ENCODE measurements at regions not wholly inside any gene's neighbourhood (a gene's known extent, or its start where the extent isn't known, plus 50 kb on each side); places are given as distances from the start of the nearest gene placed in this dataset.
A peak's percentile ranks its signal among the peaks of the same experiment; 100 is the strongest.

DNA sequence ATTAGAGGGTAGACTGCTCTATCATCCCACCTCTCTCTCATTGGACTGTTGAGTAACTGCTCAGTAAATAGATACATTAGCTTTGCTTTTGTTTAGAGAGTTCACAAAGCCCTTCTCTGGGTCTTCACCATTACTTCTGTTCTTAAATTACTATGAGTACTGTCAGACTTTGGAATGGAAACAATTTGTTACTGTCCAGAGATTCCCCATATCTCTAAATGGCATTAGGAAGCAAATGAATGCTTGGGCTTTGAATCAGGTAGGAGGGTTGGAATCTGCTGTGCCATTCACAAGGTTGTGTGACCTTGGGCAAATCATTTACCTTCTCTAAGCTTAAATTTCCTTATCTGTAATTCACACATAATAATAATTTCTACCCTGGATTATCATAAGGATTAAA lies 541.0 kb upstream of the FZD8 start:
- Histone ChIP-seq H3K4me1 (ENCODE audit: control insufficient read depth, insufficient read depth, low read length) (peaks cover 18% of the 10 kb centered on the region), H3K36me3 (ENCODE audit: control insufficient read depth, insufficient read depth, low read length) (no peaks in the 10 kb centered on the region), H3K27ac (ENCODE audit: low read length) (peak overlapping the region; percentile 82), H3K27me3 (ENCODE audit: control insufficient read depth, insufficient read depth, low read length) (no peaks in the 10 kb centered on the region), H3K9me3 (replicated peaks; ENCODE audit: control insufficient read depth, low read depth, low read length) (no peaks in the 10 kb centered on the region), H3K4me3 (ENCODE audit: low read length) (no peak overlapping the region)
- no peak for DNase-seq

- no CpG with 5 or more reads among the region's 4 CpGs for WGBS (ENCODE audit: insufficient coverage)
- Histone ChIP-seq H3K36me3 (ENCODE audit: control insufficient read depth, insufficient read depth, low read length) (no peaks in the 10 kb centered on the region), H3K27ac (ENCODE audit: low read length) (peak overlapping the region; percentile 82), H3K27me3 (ENCODE audit: control insufficient read depth, insufficient read depth, low read length) (no peaks in the 10 kb centered on the region), H3K9me3 (replicated peaks; ENCODE audit: control insufficient read depth, low read depth, low read length) (no peaks in the 10 kb centered on the region), H3K4me3 (ENCODE audit: low read length) (no peak overlapping the region), H3K4me1 (ENCODE audit: control insufficient read depth, insufficient read depth, low read length) (peaks cover 14% of the 10 kb centered on the region)
- DNase-seq, result no peak
Observed at GRCh38 chr10:36182606-36183005, 540.5 kb upstream of the FZD8 start.

DNA sequence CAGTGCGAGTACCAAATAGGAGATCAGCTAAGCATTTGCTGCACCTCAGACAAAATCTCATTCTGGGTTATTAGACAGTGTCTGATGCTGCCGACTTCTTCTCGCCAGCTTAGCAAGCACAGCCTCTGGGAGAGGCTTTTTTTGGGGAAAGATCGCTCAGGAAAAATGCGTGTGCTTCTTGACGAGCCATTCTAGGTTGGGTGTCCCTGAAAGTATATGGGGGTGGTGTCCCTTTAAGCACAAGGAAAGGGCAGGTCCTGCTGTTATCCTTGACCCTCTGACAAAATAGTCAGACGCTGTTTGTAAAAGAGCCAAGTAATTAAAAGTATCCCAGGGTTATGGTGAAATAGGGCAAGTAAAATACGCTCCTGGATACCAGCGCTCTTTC lies 540.1 kb upstream of the FZD8 start:
- peaks cover 9% of the 10 kb centered on the region for H3K4me1 ChIP-seq (ENCODE audit: control insufficient read depth, insufficient read depth, low read length)
- no peak overlapping the region for H3K4me3 ChIP-seq (ENCODE audit: low read length)
- H3K27ac ChIP-seq (ENCODE audit: low read length), result peak overlapping the region; percentile 82
- DNase-seq, result peak; percentile 56
- WGBS (ENCODE audit: insufficient coverage), result 13% methylated on average over 7 of the region's 9 CpGs
- H3K9me3 ChIP-seq (replicated peaks; ENCODE audit: control insufficient read depth, low read depth, low read length), result no peaks in the 10 kb centered on the region
- no peaks in the 10 kb centered on the region for H3K36me3 ChIP-seq (ENCODE audit: control insufficient read depth, insufficient read depth, low read length)
- no peaks in the 10 kb centered on the region for H3K27me3 ChIP-seq (ENCODE audit: control insufficient read depth, insufficient read depth, low read length)

GRCh38 chr10:36181426-36182178 lies 539.5 kb upstream of the FZD8 start:
- Histone ChIP-seq H3K27ac (ENCODE audit: low read length) (peak overlapping the region; percentile 82), H3K9me3 (replicated peaks; ENCODE audit: control insufficient read depth, low read depth, low read length) (no peaks in the 10 kb centered on the region), H3K4me3 (ENCODE audit: low read length) (no peak overlapping the region), H3K4me1 (ENCODE audit: control insufficient read depth, insufficient read depth, low read length) (peaks cover 6% of the 10 kb centered on the region), H3K27me3 (ENCODE audit: control insufficient read depth, insufficient read depth, low read length) (no peaks in the 10 kb centered on the region), H3K36me3 (ENCODE audit: control insufficient read depth, insufficient read depth, low read length) (no peaks in the 10 kb centered on the region)
- no CpG with 5 or more reads among the region's 3 CpGs for WGBS (ENCODE audit: insufficient coverage)
- peak; percentile 93 for DNase-seq

DNA sequence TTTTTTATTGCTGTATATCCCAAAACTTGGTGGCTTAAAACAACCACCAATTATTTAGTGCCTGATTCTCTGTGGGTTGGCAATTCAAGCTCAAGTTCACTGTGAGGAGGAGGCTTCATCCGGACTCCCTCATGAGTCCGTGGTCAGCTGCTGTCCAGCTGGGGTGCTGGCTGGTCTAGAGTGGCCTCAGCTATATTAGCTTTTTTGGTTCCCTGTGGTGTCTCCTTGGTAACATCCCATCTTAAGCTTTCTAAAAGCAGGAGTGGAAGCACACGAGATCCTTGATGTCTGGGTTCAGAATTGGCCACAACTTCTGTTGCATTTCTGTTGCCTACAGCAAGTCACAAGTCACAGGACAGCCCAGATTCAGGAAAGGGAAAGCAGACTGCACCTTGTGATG lies 536.5 kb upstream of the FZD8 start:
- no peaks in the 10 kb centered on the region for H3K36me3 ChIP-seq (ENCODE audit: control insufficient read depth, insufficient read depth, low read length)
- no CpG with 5 or more reads among the region's 3 CpGs for WGBS (ENCODE audit: insufficient coverage)
- no peaks in the 10 kb centered on the region for H3K9me3 ChIP-seq (replicated peaks; ENCODE audit: control insufficient read depth, low read depth, low read length)
- H3K4me1 ChIP-seq (ENCODE audit: control insufficient read depth, insufficient read depth, low read length), result peaks cover 8% of the 10 kb centered on the region
- H3K27me3 ChIP-seq (ENCODE audit: control insufficient read depth, insufficient read depth, low read length), result no peaks in the 10 kb centered on the region
- no peak overlapping the region for H3K4me3 ChIP-seq (ENCODE audit: low read length)
- no peak overlapping the region for H3K27ac ChIP-seq (ENCODE audit: low read length)
- no peak for DNase-seq

DNA sequence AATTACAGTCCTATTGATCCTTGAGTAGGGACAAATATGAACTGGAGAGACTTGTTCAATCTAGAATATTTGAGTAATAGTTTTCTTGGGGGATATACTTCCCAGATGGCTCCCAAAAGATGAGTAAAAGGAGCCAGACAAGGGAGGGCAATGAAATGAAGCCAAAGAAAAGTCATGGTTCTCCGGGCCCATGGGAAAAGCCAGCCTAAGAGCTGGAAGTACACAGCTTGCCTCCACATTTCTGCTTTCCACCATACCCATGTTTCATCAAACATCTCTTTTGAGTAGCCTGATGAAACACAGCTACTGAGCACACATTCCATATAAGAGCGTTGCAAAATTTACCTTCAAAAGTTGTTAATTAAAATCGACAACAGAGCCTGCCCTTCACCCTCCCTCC lies 535.0 kb upstream of the FZD8 start:
- no peaks in the 10 kb centered on the region for H3K27me3 ChIP-seq (ENCODE audit: control insufficient read depth, insufficient read depth, low read length)
- H3K27ac ChIP-seq (ENCODE audit: low read length), result no peak overlapping the region
- H3K4me3 ChIP-seq (ENCODE audit: low read length), result no peak overlapping the region
- H3K9me3 ChIP-seq (replicated peaks; ENCODE audit: control insufficient read depth, low read depth, low read length), result no peaks in the 10 kb centered on the region
- 86% methylated on average over 2 of the region's 3 CpGs for WGBS (ENCODE audit: insufficient coverage)
- H3K36me3 ChIP-seq (ENCODE audit: control insufficient read depth, insufficient read depth, low read length), result no peaks in the 10 kb centered on the region
- no peak for DNase-seq
- H3K4me1 ChIP-seq (ENCODE audit: control insufficient read depth, insufficient read depth, low read length), result peaks cover 12% of the 10 kb centered on the region

GRCh38 chr10:36175954-36176353 lies 533.9 kb upstream of the FZD8 start:
- Histone ChIP-seq H3K27ac (ENCODE audit: low read length) (no peak overlapping the region), H3K4me1 (ENCODE audit: control insufficient read depth, insufficient read depth, low read length) (peaks cover 15% of the 10 kb centered on the region), H3K27me3 (ENCODE audit: control insufficient read depth, insufficient read depth, low read length) (no peaks in the 10 kb centered on the region), H3K36me3 (ENCODE audit: control insufficient read depth, insufficient read depth, low read length) (no peaks in the 10 kb centered on the region), H3K4me3 (ENCODE audit: low read length) (no peak overlapping the region), H3K9me3 (replicated peaks; ENCODE audit: control insufficient read depth, low read depth, low read length) (no peaks in the 10 kb centered on the region)
- DNase-seq, result no peak

DNA sequence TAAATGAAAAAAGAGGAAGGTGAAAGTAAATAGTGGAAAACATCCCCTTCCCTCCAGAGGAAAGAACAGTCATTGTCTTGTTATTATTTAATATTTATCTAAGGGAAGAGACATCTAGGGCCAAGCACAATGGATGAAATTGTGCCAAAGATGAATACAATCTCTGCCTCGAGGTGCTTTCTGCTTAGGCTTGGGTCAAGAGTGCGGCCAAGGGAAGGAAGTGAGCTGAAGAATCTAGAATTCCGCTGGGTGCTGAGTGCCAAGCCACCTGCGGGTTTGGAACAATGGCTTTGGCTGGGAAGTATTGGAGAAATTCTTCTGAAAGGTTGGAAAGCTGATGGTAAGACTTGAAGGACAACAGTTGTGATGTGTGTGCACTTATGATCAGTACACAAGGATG lies 531.3 kb upstream of the FZD8 start:
- no peak overlapping the region for H3K4me3 ChIP-seq (ENCODE audit: low read length)
- WGBS (ENCODE audit: insufficient coverage), result 29% methylated on average over 4 of the region's 4 CpGs
- H3K27ac ChIP-seq (ENCODE audit: low read length), result peak overlapping the region; percentile 79
- H3K36me3 ChIP-seq (ENCODE audit: control insufficient read depth, insufficient read depth, low read length), result no peaks in the 10 kb centered on the region
- no peaks in the 10 kb centered on the region for H3K9me3 ChIP-seq (replicated peaks; ENCODE audit: control insufficient read depth, low read depth, low read length)
- no peaks in the 10 kb centered on the region for H3K27me3 ChIP-seq (ENCODE audit: control insufficient read depth, insufficient read depth, low read length)
- DNase-seq, result peak; percentile 61
- H3K4me1 ChIP-seq (ENCODE audit: control insufficient read depth, insufficient read depth, low read length), result peaks cover 15% of the 10 kb centered on the region

DNA sequence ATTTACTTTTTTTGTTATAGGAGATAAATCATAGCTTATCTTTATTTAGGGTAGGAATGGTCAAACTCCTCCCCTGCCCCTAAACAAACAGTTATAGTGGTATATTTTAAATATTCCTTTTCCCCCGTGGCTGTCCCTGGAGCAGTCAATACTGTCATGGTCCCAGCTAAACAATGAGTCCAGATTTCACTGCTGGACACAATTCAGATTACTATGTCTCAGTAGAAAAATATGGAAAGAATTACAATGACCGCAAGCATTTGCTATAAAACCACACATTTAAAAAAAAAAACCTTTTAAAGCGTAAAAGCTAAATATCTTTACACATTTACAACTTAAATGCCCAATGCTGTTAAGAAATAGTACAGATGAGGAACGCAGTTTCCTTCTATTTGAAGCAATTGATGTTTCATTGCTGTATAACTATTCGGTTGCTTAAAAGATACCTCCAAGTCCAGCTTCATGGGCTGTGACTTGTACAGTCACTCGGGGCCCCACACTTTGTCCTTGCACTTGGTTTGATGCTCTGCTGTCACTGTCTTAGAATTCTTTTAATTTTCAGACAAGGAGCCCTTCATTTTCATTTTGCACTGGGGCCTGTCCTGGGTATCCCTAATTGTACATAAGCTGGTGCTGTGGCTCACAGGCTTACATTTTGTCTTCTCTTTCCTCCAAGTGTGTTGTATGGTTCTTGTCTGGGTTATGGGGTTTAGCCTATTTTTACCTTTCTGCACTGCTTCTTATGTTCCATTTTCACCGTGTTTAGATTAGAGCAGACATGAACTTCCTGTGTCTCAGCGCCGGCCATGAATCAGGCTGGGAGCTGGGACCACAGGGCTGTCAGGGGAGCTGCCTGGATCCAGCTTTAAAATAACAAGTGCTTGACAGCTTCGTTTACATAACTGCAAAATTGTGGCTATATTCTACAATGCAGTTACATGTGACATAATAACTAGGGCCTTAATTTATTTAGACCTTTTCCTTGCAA lies 530.2 kb upstream of the FZD8 start:
- Histone ChIP-seq H3K4me1 (ENCODE audit: control insufficient read depth, insufficient read depth, low read length) (peaks cover 15% of the 10 kb centered on the region), H3K9me3 (replicated peaks; ENCODE audit: control insufficient read depth, low read depth, low read length) (no peaks in the 10 kb centered on the region), H3K36me3 (ENCODE audit: control insufficient read depth, insufficient read depth, low read length) (no peaks in the 10 kb centered on the region), H3K27ac (ENCODE audit: low read length) (peak overlapping the region; percentile 79), H3K4me3 (ENCODE audit: low read length) (no peak overlapping the region), H3K27me3 (ENCODE audit: control insufficient read depth, insufficient read depth, low read length) (no peaks in the 10 kb centered on the region)
- peak; percentile 87 for DNase-seq
- WGBS (ENCODE audit: insufficient coverage), result 12% methylated on average over 6 of the region's 10 CpGs

DNA sequence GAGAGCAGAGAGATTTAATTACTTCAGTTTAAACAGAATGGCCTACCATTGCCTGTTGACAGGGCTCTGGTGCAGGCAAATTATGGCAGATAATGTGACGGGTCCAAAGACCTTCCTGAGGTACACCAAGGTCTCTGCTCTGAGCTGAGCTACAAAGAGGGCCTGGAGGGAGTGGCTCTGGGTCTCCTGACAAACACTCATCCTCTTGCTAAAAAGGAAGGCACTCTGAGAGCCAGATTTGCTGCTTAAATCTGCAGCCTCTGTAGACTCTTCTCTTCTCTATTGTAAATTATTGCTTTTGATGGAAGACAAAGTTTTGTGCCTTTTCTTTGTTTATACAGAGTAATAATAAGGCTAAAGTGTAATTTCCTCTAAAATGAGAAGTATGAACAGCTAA lies 529.5 kb upstream of the FZD8 start:
- WGBS (ENCODE audit: insufficient coverage), result no CpG with 5 or more reads among the region's 1 CpG
- no peaks in the 10 kb centered on the region for H3K36me3 ChIP-seq (ENCODE audit: control insufficient read depth, insufficient read depth, low read length)
- H3K4me1 ChIP-seq (ENCODE audit: control insufficient read depth, insufficient read depth, low read length), result peaks cover 15% of the 10 kb centered on the region
- no peak overlapping the region for H3K4me3 ChIP-seq (ENCODE audit: low read length)
- no peaks in the 10 kb centered on the region for H3K27me3 ChIP-seq (ENCODE audit: control insufficient read depth, insufficient read depth, low read length)
- DNase-seq, result peak; percentile 63
- peak overlapping the region; percentile 79 for H3K27ac ChIP-seq (ENCODE audit: low read length)
- no peaks in the 10 kb centered on the region for H3K9me3 ChIP-seq (replicated peaks; ENCODE audit: control insufficient read depth, low read depth, low read length)

Data from muscle of leg (tissue), 3 donors.